Endothelial cell of umbilical vein (primary cell): ENCODE measurements at regions not wholly inside any gene's neighbourhood (a gene's known extent, or its start where the extent isn't known, plus 50 kb on each side); places are given as distances from the start of the nearest gene placed in this dataset.

Experiments
- BruUV-seq: library from RNA; stranded (reverse); fragments of 400-500 nt; replicated peaks from 2 replicates; lab custom pipeline; 2021; lab: Mats Ljungman, UMichigan
- CTCF ChIA-PET: fragments of 300-600, 350-600 bp; sonication (Branson Sonifier 250); formaldehyde crosslinking; loops from one replicate; lab custom pipeline; 2021; ENCODE audit warnings: antibody characterized with exemption, inconsistent platforms; lab: Charles Lee
- POLR2A ChIA-PET: fragments of 300-600, 350-600 bp; sonication (Branson Sonifier 250); formaldehyde crosslinking; loops from one replicate; lab custom pipeline; 2021; ENCODE audit warnings: antibody characterized with exemption, inconsistent platforms; lab: Charles Lee
- DNase-seq: peaks from one replicate; pipeline ENCODE4 v3.0.0-alpha.2; 2011; ENCODE audit warnings: low read depth, low spot score
- FAIRE-seq: peaks from 2 replicates; lab custom pipeline; 2011; peaks lifted over from hg19 to GRCh38; lab: Jason Lieb, UNC
- H2AFZ ChIP-seq: 2 replicates; pipeline ENCODE4 v1.6.0; 2012; ENCODE audit warnings: low read depth, low read length, control low read depth, inconsistent platforms
- H3K27ac ChIP-seq: 2 replicates; pipeline ENCODE4 v1.5.1; 2011; ENCODE audit warnings: low read depth, mild to moderate bottlenecking, control low read depth, low read length, moderate library complexity; ENCODE audit not compliant: insufficient read depth
- H3K27me3 ChIP-seq, 2 experiments: 2 replicates each; pipeline versions ENCODE4 v1.6.0 to v1.6.1; 2011; ENCODE audit warnings: low read length in 2 of 2, mixed read lengths in 1 of 2; ENCODE audit not compliant: control insufficient read depth in 2 of 2, insufficient read depth in 2 of 2
- H3K36me3 ChIP-seq, 2 experiments: 2 replicates in 1 of 2; 3 replicates in 1 of 2; pipeline ENCODE4 v1.5.1; 2011; ENCODE audit warnings: low read length in 2 of 2, mild to moderate bottlenecking in 1 of 2, moderate library complexity in 1 of 2; ENCODE audit not compliant: control insufficient read depth in 2 of 2, insufficient read depth in 2 of 2; ENCODE audit errors: extremely low read depth in 1 of 2
- H3K4me1 ChIP-seq: 3 replicates; pipeline ENCODE4 v1.5.1; 2011; ENCODE audit warnings: mild to moderate bottlenecking, low read length; ENCODE audit not compliant: control insufficient read depth, insufficient read depth; ENCODE audit errors: extremely low read depth
- H3K4me2 ChIP-seq: 2 replicates; pipeline ENCODE4 v1.6.1; 2011; ENCODE audit warnings: low read length, control low read depth, mixed read lengths; ENCODE audit not compliant: insufficient read depth
- H3K4me3 ChIP-seq, 3 experiments: fragments of 200-600 bp in 1 of 3; sonication (generic), shearing (Covaris generic) in 1 of 3; replicated peaks in 1 of 3; 2 replicates each; pipeline ENCODE4 v1.5.1; 2011 to 2016; ENCODE audit warnings: control low read depth in 3 of 3, low read length in 3 of 3, mild to moderate bottlenecking in 2 of 3, inconsistent platforms in 1 of 3, low read depth in 1 of 3, moderate library complexity in 1 of 3; ENCODE audit not compliant: insufficient read depth in 1 of 3
- H3K79me2 ChIP-seq: 2 replicates; pipeline ENCODE4 v1.6.0; 2012; ENCODE audit warnings: low read length, inconsistent platforms; ENCODE audit not compliant: control insufficient read depth, insufficient read depth
- H3K9ac ChIP-seq: replicated peaks from 2 replicates; pipeline ENCODE3; 2011; ENCODE audit warnings: low read length, control low read depth; ENCODE audit not compliant: insufficient read depth; ENCODE audit errors: extremely low read depth
- H3K9me1 ChIP-seq: replicated peaks from 3 replicates; pipeline ENCODE4 v1.6.0; 2011; ENCODE audit warnings: mild to moderate bottlenecking, low read length; ENCODE audit not compliant: control insufficient read depth, insufficient read depth; ENCODE audit errors: extremely low read depth
- H3K9me3 ChIP-seq: replicated peaks from 2 replicates; pipeline ENCODE4 v1.5.1; 2012; ENCODE audit warnings: low read length, inconsistent platforms; ENCODE audit not compliant: control insufficient read depth, insufficient read depth
- H4K20me1 ChIP-seq: replicated peaks from 2 replicates; pipeline ENCODE3; 2011; ENCODE audit warnings: mild to moderate bottlenecking, low read length; ENCODE audit not compliant: control insufficient read depth, insufficient read depth; ENCODE audit errors: extremely low read depth
- CTCF ChIP-seq, 2 donors: IDR thresholded peaks; 1 replicate in 1 of 2; 2 replicates in 1 of 2; pipeline ENCODE4 v1.5.1; 2011; ENCODE audit warnings: low read length in 2 of 2, mild to moderate bottlenecking in 2 of 2, moderate library complexity in 2 of 2, control low read depth in 1 of 2, inconsistent platforms in 1 of 2, low read depth in 1 of 2; ENCODE audit not compliant: insufficient read depth in 1 of 2; ENCODE audit errors: extremely low read depth in 1 of 2
- EZH2 ChIP-seq: IDR thresholded peaks from 2 replicates; pipeline ENCODE4 v1.6.1; 2012; ENCODE audit warnings: borderline replicate concordance, low read depth, mild to moderate bottlenecking, moderate library complexity, low read length, inconsistent platforms; ENCODE audit not compliant: severe bottlenecking
- FOS ChIP-seq: IDR thresholded peaks from 2 replicates; pipeline ENCODE4 v1.6.1; 2011; ENCODE audit warnings: mild to moderate bottlenecking, low read length, moderate library complexity, borderline replicate concordance; ENCODE audit not compliant: insufficient read depth
- GATA2 ChIP-seq: IDR thresholded peaks from 2 replicates; pipeline ENCODE4 v1.7.0; 2011; ENCODE audit warnings: low read depth, mild to moderate bottlenecking, moderate library complexity, mixed read lengths, low read length; ENCODE audit not compliant: insufficient read length, insufficient read depth
- JUN ChIP-seq: IDR thresholded peaks from 2 replicates; pipeline ENCODE4 v1.6.1; 2011; ENCODE audit warnings: borderline replicate concordance, low read depth; ENCODE audit not compliant: insufficient read length, insufficient read depth
- MAX ChIP-seq: IDR thresholded peaks from 2 replicates; pipeline ENCODE4 v1.6.1; 2011; ENCODE audit not compliant: insufficient read depth, insufficient read length
- MYC ChIP-seq: IDR thresholded peaks from one replicate; pipeline ENCODE4 v1.6.1; 2011; ENCODE audit warnings: mild to moderate bottlenecking, low read depth, low read length
- POLR2A ChIP-seq: IDR thresholded peaks from 2 replicates; pipeline ENCODE4 v1.6.1; 2012; ENCODE audit warnings: low read depth, mild to moderate bottlenecking, control low read depth, low read length
- POLR2AphosphoS5 ChIP-seq: IDR thresholded peaks from 2 replicates; pipeline ENCODE4 v1.6.1; 2012; ENCODE audit warnings: low read depth, mild to moderate bottlenecking, control low read depth, low read length, moderate library complexity; ENCODE audit not compliant: insufficient read depth
- dilution Hi-C: fragments of 300-500 bp; cut with MboI; formaldehyde crosslinking; loops from one replicate; pipeline ENCODE4 v1.15.0; 2019; ENCODE audit warnings: low sequenced_read_pairs; ENCODE audit not compliant: extremely low pct_ligation_motif_present
- intact Hi-C: fragments of 100-400 bp; cut with micrococcal nuclease; formaldehyde crosslinking; loops from one replicate; pipeline ENCODE4 v1.10.0; 2022

- dilution Hi-C loops = no loop called here
- H3K4me1 ChIP-seq = no peaks in the 10 kb centered on the region
- TF ChIP-seq GATA2 = no peak
These were observed 211.5 kb upstream of the SMIM31 start for GRCh38 chr4:164542431-164542830.

GRCh38 chr4:164550989-164551712 lies 202.8 kb upstream of the SMIM31 start:
- no peak overlapping the region for H3K27ac ChIP-seq
- H3K79me2 ChIP-seq = no peaks in the 10 kb centered on the region
- no TSS peak for BruUV-seq
- no peaks in the 10 kb centered on the region for H3K36me3 ChIP-seq
- no peak overlapping the region for H3K9ac ChIP-seq
- no peaks in the 10 kb centered on the region for H3K9me1 ChIP-seq
- dilution Hi-C loops = no loop called here
- H3K4me2 ChIP-seq = no peak overlapping the region
- H2AFZ ChIP-seq = no peak overlapping the region
- DNase-seq (no peak), FAIRE-seq (no peak)
- no peak overlapping the region for H3K4me3 ChIP-seq
- H3K4me1 ChIP-seq = no peaks in the 10 kb centered on the region
- intact Hi-C loops = no loop called here
- ChIA-PET POLR2A (no interaction called here), CTCF (no interaction called here)
- no peaks in the 10 kb centered on the region for H3K9me3 ChIP-seq
- no peaks in the 10 kb centered on the region for H4K20me1 ChIP-seq
- TF ChIP-seq MYC (no peak), POLR2A (no peak), EZH2 (no peak), FOS (no peak), JUN (no peak), MAX (no peak), POLR2AphosphoS5 (no peak), GATA2 (no peak), CTCF (IDR thresholded peaks at IDR 0.05; ENCODE audit: extremely low read depth in 1 of 2, insufficient read depth in 1 of 2, low read depth in 1 of 2, low read length in 2 of 2) (no peak)
- no peaks in the 10 kb centered on the region for H3K27me3 ChIP-seq

More at GRCh38 chr4:164542431-164542830, 211.5 kb upstream of the SMIM31 start:
- Histone ChIP-seq H3K9me1 (no peaks in the 10 kb centered on the region), H3K9ac (no peak overlapping the region), H3K27me3 (no peaks in the 10 kb centered on the region), H3K9me3 (peaks cover 6% of the 10 kb centered on the region), H3K4me3 (no peak overlapping the region), H3K79me2 (no peaks in the 10 kb centered on the region), H3K27ac (no peak overlapping the region), H2AFZ (no peak overlapping the region), H3K4me2 (no peak overlapping the region), H4K20me1 (no peaks in the 10 kb centered on the region), H3K36me3 (no peaks in the 10 kb centered on the region)
- ChIA-PET CTCF (no interaction called here), POLR2A (no interaction called here)
- intact Hi-C loops = no loop called here
- DNase-seq (no peak), FAIRE-seq (no peak)
- BruUV-seq = no TSS peak
